ENCODE measurements at regions not wholly inside any gene's neighbourhood (a gene's known extent, or its start where the extent isn't known, plus 50 kb on each side); places are given as distances from the start of the nearest gene placed in this dataset.

- DNase-seq (ENCODE audit: low spot score), result no peak
These were observed 291.5 kb downstream of the ZNF536 start for GRCh38 chr19:30663611-30664174.

GRCh38 chr19:30662211-30662861 is 290.2 kb downstream of the ZNF536 start:
- DNase-seq (ENCODE audit: low spot score), result no peak

- DNase-seq (ENCODE audit: low spot score), result no peak
These were observed 287.5 kb downstream of the ZNF536 start for GRCh38 chr19:30659638-30660037.

- no peak for DNase-seq (ENCODE audit: low spot score)
These were observed 284.4 kb downstream of the ZNF536 start for GRCh38 chr19:30656520-30657100.

- no peak for DNase-seq (ENCODE audit: low spot score)
These were observed 281.6 kb downstream of the ZNF536 start for GRCh38 chr19:30653646-30654386.

GRCh38 chr19:30652751-30653150 is 280.6 kb downstream of the ZNF536 start:
- no peak for DNase-seq (ENCODE audit: low spot score)

- DNase-seq (ENCODE audit: low spot score), result no peak
These were observed 279.5 kb downstream of the ZNF536 start for GRCh38 chr19:30651691-30652090.

- DNase-seq (ENCODE audit: low spot score), result no peak
These were observed 278.9 kb downstream of the ZNF536 start for GRCh38 chr19:30651066-30651465.

- DNase-seq (ENCODE audit: low spot score), result peak; percentile 68
These were observed 277.9 kb downstream of the ZNF536 start for GRCh38 chr19:30649934-30650614.

GRCh38 chr19:30648866-30649862 is 277.0 kb downstream of the ZNF536 start:
- no peak for DNase-seq (ENCODE audit: low spot score)

GRCh38 chr19:30647891-30648720 is 275.9 kb downstream of the ZNF536 start:
- peak; percentile 41 for DNase-seq (ENCODE audit: low spot score)

- DNase-seq (ENCODE audit: low spot score), result no peak
These were observed 274.6 kb downstream of the ZNF536 start for GRCh38 chr19:30646806-30647205.

GRCh38 chr19:30645946-30646577 is 273.9 kb downstream of the ZNF536 start:
- DNase-seq (ENCODE audit: low spot score), result no peak

- no peak for DNase-seq (ENCODE audit: low spot score)
These were observed 268.2 kb downstream of the ZNF536 start for GRCh38 chr19:30640252-30640965.

- no peak for DNase-seq (ENCODE audit: low spot score)
These were observed 266.7 kb downstream of the ZNF536 start for GRCh38 chr19:30638889-30639288.

GRCh38 chr19:30637926-30638325 is 265.7 kb downstream of the ZNF536 start:
- no peak for DNase-seq (ENCODE audit: low spot score)

- no peak for DNase-seq (ENCODE audit: low spot score)
These were observed 263.1 kb downstream of the ZNF536 start for GRCh38 chr19:30634996-30635975.
